Ectodermal cell (in vitro differentiated cells): ENCODE measurements at regions not wholly inside any gene's neighbourhood (a gene's known extent, or its start where the extent isn't known, plus 50 kb on each side); places are given as distances from the start of the nearest gene placed in this dataset.

Experiments
- H3K27ac ChIP-seq: 2 replicates; pipeline ENCODE4 v1.7.0; 2013; ENCODE audit warnings: mild to moderate bottlenecking, low read depth, low read length; ENCODE audit not compliant: insufficient read depth, poor library complexity, severe bottlenecking
- H3K27me3 ChIP-seq: 2 replicates; pipeline ENCODE4 v1.7.0; 2013; ENCODE audit warnings: mild to moderate bottlenecking, low read length; ENCODE audit not compliant: insufficient read depth, control insufficient read depth, poor library complexity, severe bottlenecking
- H3K36me3 ChIP-seq: one replicate; pipeline ENCODE4 v1.7.0; 2013; ENCODE audit warnings: low read length; ENCODE audit not compliant: control insufficient read depth, insufficient read depth
- H3K4me1 ChIP-seq: one replicate; pipeline ENCODE4 v1.7.0; 2013; ENCODE audit warnings: low read length; ENCODE audit not compliant: control insufficient read depth, insufficient read depth
- H3K4me3 ChIP-seq: 2 replicates; pipeline ENCODE4 v1.7.0; 2013; ENCODE audit warnings: low read depth, low read length, control low read depth; ENCODE audit not compliant: insufficient read depth
- H3K9me3 ChIP-seq: 2 replicates; pipeline ENCODE4 v1.7.0; 2013; ENCODE audit warnings: mild to moderate bottlenecking, low read length, moderate library complexity; ENCODE audit not compliant: control insufficient read depth
- WGBS, 2 experiments: methylation state at CpG; one replicate each; pipeline ENCODE4 v1.1.7; 2013; ENCODE audit warnings: missing lambda C conversion rate in 2 of 2; 5-methylcytosine and 5-hydroxymethylcytosine counted together

DNA sequence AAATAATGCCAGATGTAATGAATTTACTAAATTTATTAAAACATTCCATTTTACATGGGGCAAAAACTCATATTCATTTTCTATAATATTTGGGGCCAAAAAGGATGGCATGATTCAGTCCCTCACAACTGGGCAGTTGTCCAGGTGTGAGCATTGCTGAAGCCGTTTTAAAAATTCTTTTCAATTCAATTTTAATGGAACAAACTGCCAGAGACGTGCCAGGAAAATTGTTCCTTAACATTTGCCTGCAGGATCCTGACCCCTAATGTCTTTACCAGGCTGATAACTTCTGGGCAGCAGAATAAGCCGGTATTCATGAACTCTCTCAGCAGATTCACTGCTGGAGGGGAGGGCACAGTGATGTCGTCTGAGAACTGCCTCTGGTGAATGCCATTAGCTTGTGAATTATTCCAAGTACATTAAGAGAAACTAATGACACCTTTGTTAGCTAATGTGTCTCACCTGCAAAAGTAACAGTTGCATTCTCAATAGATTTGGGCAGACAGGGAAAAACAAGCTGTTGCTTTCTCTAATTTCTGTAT, 1445.1 kb upstream of the TENM3 start:
- WGBS, 2 experiments = 62 to 75% methylated on average over 4 of the region's 4 CpGs
- H3K27me3 ChIP-seq = no peaks in the 10 kb centered on the region
- no peak overlapping the region for H3K27ac ChIP-seq
- H3K9me3 ChIP-seq = no peaks in the 10 kb centered on the region
- no peaks in the 10 kb centered on the region for H3K4me1 ChIP-seq
- no peak overlapping the region for H3K4me3 ChIP-seq
- no peaks in the 10 kb centered on the region for H3K36me3 ChIP-seq

DNA sequence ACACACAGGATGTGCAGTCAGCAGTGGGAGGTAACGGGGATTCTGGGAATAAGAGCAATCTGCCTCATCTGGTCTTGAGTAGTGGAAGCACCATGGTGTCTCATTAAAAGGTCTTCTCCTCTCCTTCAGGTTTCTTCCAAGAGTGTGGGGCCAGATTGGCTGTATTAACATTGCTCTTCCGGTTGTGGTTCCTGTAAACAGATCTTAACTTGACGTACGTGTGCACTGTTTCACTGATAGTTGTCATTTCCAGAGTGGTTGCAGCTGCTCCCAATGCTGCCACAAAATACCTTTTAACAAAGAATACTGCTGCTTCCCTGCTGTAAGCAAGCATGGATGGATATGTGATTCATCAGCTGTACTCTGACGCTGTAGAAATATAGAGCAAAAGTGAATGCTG, 1443.4 kb upstream of the TENM3 start:
- H3K4me3 ChIP-seq = no peak overlapping the region

GRCh38 chr4:180805101-180805500, 1438.1 kb upstream of the TENM3 start:
- H3K9me3 ChIP-seq = no peaks in the 10 kb centered on the region
- no peaks in the 10 kb centered on the region for H3K36me3 ChIP-seq
- no peaks in the 10 kb centered on the region for H3K27me3 ChIP-seq
- H3K27ac ChIP-seq = no peak overlapping the region
- no peaks in the 10 kb centered on the region for H3K4me1 ChIP-seq
- 100% methylated on average over 1 of the region's 4 CpGs for WGBS, 2 experiments
- no peak overlapping the region for H3K4me3 ChIP-seq

More for the DNA sequence above, 1443.4 kb upstream of the TENM3 start:
- Histone ChIP-seq H3K27ac (no peak overlapping the region), H3K4me1 (no peaks in the 10 kb centered on the region), H3K36me3 (no peaks in the 10 kb centered on the region), H3K27me3 (no peaks in the 10 kb centered on the region), H3K9me3 (no peaks in the 10 kb centered on the region)
- 90 to 94% methylated on average over 5 of the region's 5 CpGs for WGBS, 2 experiments

DNA sequence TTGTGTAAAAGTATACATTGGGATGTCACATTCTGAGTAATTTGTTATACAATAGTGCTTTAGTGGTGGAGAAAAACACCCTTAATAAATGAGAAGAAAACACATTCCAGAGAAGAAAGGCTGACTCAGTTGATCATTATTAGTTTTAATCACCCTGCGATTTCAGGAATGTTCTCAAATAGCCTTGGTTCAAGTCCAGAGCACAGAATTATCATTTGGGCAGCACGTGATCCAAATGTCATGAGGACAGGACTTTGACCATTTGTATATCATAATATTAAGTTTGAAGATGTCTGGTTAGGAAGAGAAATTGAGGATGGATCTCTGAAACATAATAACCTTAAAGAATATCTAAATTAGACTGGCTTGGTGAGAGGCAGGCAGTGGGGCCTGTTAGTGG, 1434.3 kb upstream of the TENM3 start:
- Histone ChIP-seq H3K4me3 (no peak overlapping the region), H3K36me3 (no peaks in the 10 kb centered on the region), H3K4me1 (no peaks in the 10 kb centered on the region), H3K27ac (no peak overlapping the region), H3K27me3 (no peaks in the 10 kb centered on the region), H3K9me3 (no peaks in the 10 kb centered on the region)
- 97 to 100% methylated on average over 2 of the region's 2 CpGs for WGBS, 2 experiments

GRCh38 chr4:180809439-180809838, 1433.8 kb upstream of the TENM3 start:
- Histone ChIP-seq H3K4me3 (no peak overlapping the region), H3K9me3 (no peaks in the 10 kb centered on the region), H3K27me3 (no peaks in the 10 kb centered on the region), H3K4me1 (no peaks in the 10 kb centered on the region), H3K36me3 (no peaks in the 10 kb centered on the region), H3K27ac (no peak overlapping the region)
- WGBS, 2 experiments = 90 to 97% methylated on average over 4 of the region's 4 CpGs

- Histone ChIP-seq H3K4me3 (no peak overlapping the region), H3K27me3 (no peaks in the 10 kb centered on the region), H3K4me1 (no peaks in the 10 kb centered on the region), H3K27ac (no peak overlapping the region), H3K36me3 (no peaks in the 10 kb centered on the region), H3K9me3 (no peaks in the 10 kb centered on the region)
- WGBS, 2 experiments = 100% methylated on average over 1 of the region's 1 CpG
Observed at GRCh38 chr4:180810581-180810980, 1432.6 kb upstream of the TENM3 start.

- H3K36me3 ChIP-seq = no peaks in the 10 kb centered on the region
- no peaks in the 10 kb centered on the region for H3K27me3 ChIP-seq
- WGBS, 2 experiments = no CpG with 5 or more reads among the region's 1 CpG
- H3K4me1 ChIP-seq = no peaks in the 10 kb centered on the region
- no peak overlapping the region for H3K27ac ChIP-seq
- no peak overlapping the region for H3K4me3 ChIP-seq
- H3K9me3 ChIP-seq = no peaks in the 10 kb centered on the region
Observed at GRCh38 chr4:180811556-180811955, 1431.6 kb upstream of the TENM3 start.

GRCh38 chr4:180812783-180813182, 1430.4 kb upstream of the TENM3 start:
- Histone ChIP-seq H3K9me3 (no peaks in the 10 kb centered on the region), H3K27me3 (no peaks in the 10 kb centered on the region), H3K4me1 (no peaks in the 10 kb centered on the region), H3K36me3 (no peaks in the 10 kb centered on the region), H3K27ac (no peak overlapping the region), H3K4me3 (no peak overlapping the region)
- 91 to 94% methylated on average over 2 of the region's 2 CpGs for WGBS, 2 experiments

DNA sequence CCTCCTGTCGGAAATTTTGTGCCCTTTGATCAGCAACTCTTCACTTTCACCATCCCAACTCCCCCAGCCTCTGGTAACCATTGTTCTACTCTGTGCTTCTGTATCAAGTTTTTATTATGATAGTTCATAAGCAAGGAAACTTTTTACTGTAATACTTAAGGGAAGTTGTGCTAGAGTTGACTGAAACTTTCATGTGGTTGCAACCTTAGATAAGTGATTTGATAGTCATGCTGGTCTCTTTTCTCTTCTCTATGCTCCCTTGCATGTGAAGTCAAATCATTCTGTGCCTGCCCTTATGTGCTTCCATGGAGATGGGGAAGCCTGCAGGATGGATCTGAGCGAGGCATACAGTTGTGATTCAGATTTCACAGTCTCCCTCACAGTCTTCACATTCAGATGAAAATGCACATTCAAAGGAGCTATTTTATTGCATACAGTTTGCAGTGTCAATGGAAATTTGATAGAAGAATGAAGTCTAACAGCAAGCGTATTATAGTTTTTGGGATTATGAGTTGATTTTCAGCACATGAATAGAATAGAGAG, 1428.3 kb upstream of the TENM3 start:
- Histone ChIP-seq H3K4me3 (no peak overlapping the region), H3K9me3 (no peaks in the 10 kb centered on the region), H3K27ac (no peak overlapping the region), H3K36me3 (no peaks in the 10 kb centered on the region), H3K4me1 (no peaks in the 10 kb centered on the region), H3K27me3 (no peaks in the 10 kb centered on the region)
- WGBS, 2 experiments = 80 to 90% methylated on average over 3 of the region's 3 CpGs

GRCh38 chr4:180817529-180817928, 1425.7 kb upstream of the TENM3 start:
- H3K4me3 ChIP-seq = no peak overlapping the region
- WGBS, 2 experiments = 94 to 95% methylated on average over 6 of the region's 6 CpGs
- no peak overlapping the region for H3K27ac ChIP-seq
- no peaks in the 10 kb centered on the region for H3K36me3 ChIP-seq
- no peaks in the 10 kb centered on the region for H3K4me1 ChIP-seq
- no peaks in the 10 kb centered on the region for H3K27me3 ChIP-seq
- H3K9me3 ChIP-seq = no peaks in the 10 kb centered on the region

DNA sequence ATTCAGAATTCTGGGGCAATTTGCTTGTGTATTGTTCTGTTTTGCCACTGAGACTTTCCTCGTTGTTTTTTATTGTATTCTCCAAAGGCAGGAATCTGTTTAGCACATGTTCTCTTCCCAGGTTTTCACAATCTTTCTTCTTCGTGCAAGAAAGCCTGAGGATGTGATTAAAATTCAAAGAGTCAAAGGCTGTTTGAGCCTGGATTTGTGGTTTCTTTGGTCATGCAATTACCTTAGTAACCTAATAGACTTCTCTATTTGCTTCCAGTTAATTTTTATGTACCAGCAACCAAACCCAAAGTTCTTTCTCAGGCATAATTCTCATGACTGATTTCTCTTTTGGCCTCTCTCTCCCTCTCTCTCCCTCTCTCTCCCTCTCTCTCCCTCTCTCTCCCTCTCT, 1420.1 kb upstream of the TENM3 start:
- H3K27me3 ChIP-seq = no peaks in the 10 kb centered on the region
- 42 to 100% methylated on average over 1 to 2 of the region's 2 CpGs for WGBS, 2 experiments
- H3K4me3 ChIP-seq = no peak overlapping the region
- H3K27ac ChIP-seq = no peak overlapping the region
- H3K36me3 ChIP-seq = no peaks in the 10 kb centered on the region
- no peaks in the 10 kb centered on the region for H3K9me3 ChIP-seq
- no peaks in the 10 kb centered on the region for H3K4me1 ChIP-seq
